ENCODE measurements at regions not wholly inside any gene's neighbourhood (a gene's known extent, or its start where the extent isn't known, plus 50 kb on each side); places are given as distances from the start of the nearest gene placed in this dataset.

GRCh38 chr4:27358269-27358668 is 497.6 kb downstream of the STIM2 start:
- no peaks in the 10 kb centered on the region for H3K36me3 ChIP-seq (ENCODE audit: insufficient read depth, low read length)
- no peaks in the 10 kb centered on the region; the same call in 1 of the 2 replicates for H3K27me3 ChIP-seq (ENCODE audit: low read length)
- no peaks in the 10 kb centered on the region for H4K20me1 ChIP-seq (ENCODE audit: insufficient read depth, low read depth, low read length)
- no peak for DNase-seq
- no peak overlapping the region for H3K4me3 ChIP-seq (ENCODE audit: low read length)
- H3K9me3 ChIP-seq (ENCODE audit: low read length): no peaks in the 10 kb centered on the region
- no peak overlapping the region for H3K4me2 ChIP-seq (ENCODE audit: low read depth, low read length, poor library complexity, severe bottlenecking)
- no peak overlapping the region for H3K27ac ChIP-seq (ENCODE audit: low read length)
- no peak overlapping the region for H3K9ac ChIP-seq (ENCODE audit: low read length)
- H2AFZ ChIP-seq (ENCODE audit: low read length): no peak overlapping the region
- H3K79me2 ChIP-seq (ENCODE audit: low read length): no peaks in the 10 kb centered on the region
- no peaks in the 10 kb centered on the region for H3K9me2 ChIP-seq (replicated peaks; ENCODE audit: insufficient read depth, low read length)
- H3K4me1 ChIP-seq (ENCODE audit: low read length): no peaks in the 10 kb centered on the region

- DNase-seq: no peak
- H3K9me2 ChIP-seq (replicated peaks; ENCODE audit: insufficient read depth, low read length): no peaks in the 10 kb centered on the region
- H2AFZ ChIP-seq (ENCODE audit: low read length): no peak overlapping the region
- no peaks in the 10 kb centered on the region for H3K36me3 ChIP-seq (ENCODE audit: insufficient read depth, low read length)
- H3K27ac ChIP-seq (ENCODE audit: low read length): no peak overlapping the region
- no peaks in the 10 kb centered on the region for H3K79me2 ChIP-seq (ENCODE audit: low read length)
- H3K9ac ChIP-seq (ENCODE audit: low read length): no peak overlapping the region
- no peaks in the 10 kb centered on the region for H3K9me3 ChIP-seq (ENCODE audit: low read length)
- H3K4me3 ChIP-seq (ENCODE audit: low read length): no peak overlapping the region
- H3K4me2 ChIP-seq (ENCODE audit: low read depth, low read length, poor library complexity, severe bottlenecking): no peak overlapping the region
- H3K27me3 ChIP-seq (ENCODE audit: low read length): no peaks in the 10 kb centered on the region; the same call in 1 of the 2 replicates
- H4K20me1 ChIP-seq (ENCODE audit: insufficient read depth, low read depth, low read length): no peaks in the 10 kb centered on the region
- no peaks in the 10 kb centered on the region for H3K4me1 ChIP-seq (ENCODE audit: low read length)
These were observed 499.5 kb downstream of the STIM2 start for GRCh38 chr4:27360131-27360530.

- Histone ChIP-seq H3K9me2 (replicated peaks; ENCODE audit: insufficient read depth, low read length) (no peaks in the 10 kb centered on the region), H4K20me1 (ENCODE audit: insufficient read depth, low read depth, low read length) (no peaks in the 10 kb centered on the region), H3K27me3 (ENCODE audit: low read length) (no peaks in the 10 kb centered on the region; the same call in 1 of the 2 replicates), H2AFZ (ENCODE audit: low read length) (no peak overlapping the region), H3K36me3 (ENCODE audit: insufficient read depth, low read length) (no peaks in the 10 kb centered on the region), H3K4me2 (ENCODE audit: low read depth, low read length, poor library complexity, severe bottlenecking) (no peak overlapping the region), H3K4me1 (ENCODE audit: low read length) (no peaks in the 10 kb centered on the region), H3K79me2 (ENCODE audit: low read length) (no peaks in the 10 kb centered on the region), H3K9ac (ENCODE audit: low read length) (no peak overlapping the region), H3K27ac (ENCODE audit: low read length) (no peak overlapping the region), H3K4me3 (ENCODE audit: low read length) (no peak overlapping the region), H3K9me3 (ENCODE audit: low read length) (no peaks in the 10 kb centered on the region)
- no peak for DNase-seq
These were observed 500.2 kb downstream of the STIM2 start for GRCh38 chr4:27360790-27361267.

GRCh38 chr4:27364509-27364908 is 503.9 kb downstream of the STIM2 start:
- Histone ChIP-seq H3K36me3 (ENCODE audit: insufficient read depth, low read length) (no peaks in the 10 kb centered on the region), H3K4me3 (ENCODE audit: low read length) (no peak overlapping the region), H4K20me1 (ENCODE audit: insufficient read depth, low read depth, low read length) (no peaks in the 10 kb centered on the region), H3K4me1 (ENCODE audit: low read length) (no peaks in the 10 kb centered on the region), H3K9ac (ENCODE audit: low read length) (no peak overlapping the region), H3K4me2 (ENCODE audit: low read depth, low read length, poor library complexity, severe bottlenecking) (no peak overlapping the region), H3K27me3 (ENCODE audit: low read length) (no peaks in the 10 kb centered on the region), H2AFZ (ENCODE audit: low read length) (no peak overlapping the region), H3K79me2 (ENCODE audit: low read length) (no peaks in the 10 kb centered on the region), H3K9me2 (replicated peaks; ENCODE audit: insufficient read depth, low read length) (no peaks in the 10 kb centered on the region), H3K27ac (ENCODE audit: low read length) (no peak overlapping the region), H3K9me3 (ENCODE audit: low read length) (no peaks in the 10 kb centered on the region)
- DNase-seq: no peak

GRCh38 chr4:27366104-27366823 is 505.6 kb downstream of the STIM2 start:
- H3K9me2 ChIP-seq (replicated peaks; ENCODE audit: insufficient read depth, low read length): no peaks in the 10 kb centered on the region
- no peaks in the 10 kb centered on the region for H3K36me3 ChIP-seq (ENCODE audit: insufficient read depth, low read length)
- no peaks in the 10 kb centered on the region for H4K20me1 ChIP-seq (ENCODE audit: insufficient read depth, low read depth, low read length)
- H3K9ac ChIP-seq (ENCODE audit: low read length): no peak overlapping the region
- no peak overlapping the region for H3K4me2 ChIP-seq (ENCODE audit: low read depth, low read length, poor library complexity, severe bottlenecking)
- no peak for DNase-seq
- no peak overlapping the region for H3K4me3 ChIP-seq (ENCODE audit: low read length)
- H3K9me3 ChIP-seq (ENCODE audit: low read length): no peaks in the 10 kb centered on the region
- H3K27ac ChIP-seq (ENCODE audit: low read length): no peak overlapping the region
- H3K79me2 ChIP-seq (ENCODE audit: low read length): no peaks in the 10 kb centered on the region
- no peaks in the 10 kb centered on the region for H3K4me1 ChIP-seq (ENCODE audit: low read length)
- no peak overlapping the region for H2AFZ ChIP-seq (ENCODE audit: low read length)
- H3K27me3 ChIP-seq (ENCODE audit: low read length): no peaks in the 10 kb centered on the region

GRCh38 chr4:27368781-27369180 is 508.1 kb downstream of the STIM2 start:
- no peak overlapping the region for H3K4me3 ChIP-seq (ENCODE audit: low read length)
- H3K79me2 ChIP-seq (ENCODE audit: low read length): no peaks in the 10 kb centered on the region
- no peak overlapping the region for H3K9ac ChIP-seq (ENCODE audit: low read length)
- no peaks in the 10 kb centered on the region for H3K9me2 ChIP-seq (replicated peaks; ENCODE audit: insufficient read depth, low read length)
- no peak for DNase-seq
- H3K4me1 ChIP-seq (ENCODE audit: low read length): no peaks in the 10 kb centered on the region
- no peaks in the 10 kb centered on the region for H3K9me3 ChIP-seq (ENCODE audit: low read length)
- no peaks in the 10 kb centered on the region for H4K20me1 ChIP-seq (ENCODE audit: insufficient read depth, low read depth, low read length)
- no peaks in the 10 kb centered on the region for H3K36me3 ChIP-seq (ENCODE audit: insufficient read depth, low read length)
- H3K4me2 ChIP-seq (ENCODE audit: low read depth, low read length, poor library complexity, severe bottlenecking): no peak overlapping the region
- H3K27me3 ChIP-seq (ENCODE audit: low read length): no peaks in the 10 kb centered on the region
- H3K27ac ChIP-seq (ENCODE audit: low read length): no peak overlapping the region
- H2AFZ ChIP-seq (ENCODE audit: low read length): no peak overlapping the region

GRCh38 chr4:27381815-27382214 is 521.2 kb downstream of the STIM2 start:
- no peak overlapping the region for H3K27ac ChIP-seq (ENCODE audit: low read length)
- no peak overlapping the region for H3K4me3 ChIP-seq (ENCODE audit: low read length)
- no peak for DNase-seq
- H3K4me2 ChIP-seq (ENCODE audit: low read depth, low read length, poor library complexity, severe bottlenecking): no peak overlapping the region
- no peaks in the 10 kb centered on the region for H4K20me1 ChIP-seq (ENCODE audit: insufficient read depth, low read depth, low read length)
- H3K27me3 ChIP-seq (ENCODE audit: low read length): no peaks in the 10 kb centered on the region
- H3K9me2 ChIP-seq (replicated peaks; ENCODE audit: insufficient read depth, low read length): no peaks in the 10 kb centered on the region
- H3K4me1 ChIP-seq (ENCODE audit: low read length): no peaks in the 10 kb centered on the region
- H2AFZ ChIP-seq (ENCODE audit: low read length): no peak overlapping the region
- H3K36me3 ChIP-seq (ENCODE audit: insufficient read depth, low read length): no peaks in the 10 kb centered on the region
- H3K79me2 ChIP-seq (ENCODE audit: low read length): no peaks in the 10 kb centered on the region
- H3K9me3 ChIP-seq (ENCODE audit: low read length): no peaks in the 10 kb centered on the region
- no peak overlapping the region for H3K9ac ChIP-seq (ENCODE audit: low read length)

GRCh38 chr4:27387711-27388110 is 527.1 kb downstream of the STIM2 start:
- Histone ChIP-seq H3K9me3 (ENCODE audit: low read length) (no peaks in the 10 kb centered on the region), H3K36me3 (ENCODE audit: insufficient read depth, low read length) (no peaks in the 10 kb centered on the region), H2AFZ (ENCODE audit: low read length) (no peak overlapping the region), H3K4me3 (ENCODE audit: low read length) (no peak overlapping the region), H4K20me1 (ENCODE audit: insufficient read depth, low read depth, low read length) (no peaks in the 10 kb centered on the region), H3K9me2 (replicated peaks; ENCODE audit: insufficient read depth, low read length) (no peaks in the 10 kb centered on the region), H3K27ac (ENCODE audit: low read length) (no peak overlapping the region), H3K27me3 (ENCODE audit: low read length) (no peaks in the 10 kb centered on the region), H3K4me1 (ENCODE audit: low read length) (no peaks in the 10 kb centered on the region), H3K4me2 (ENCODE audit: low read depth, low read length, poor library complexity, severe bottlenecking) (no peak overlapping the region), H3K9ac (ENCODE audit: low read length) (no peak overlapping the region), H3K79me2 (ENCODE audit: low read length) (no peaks in the 10 kb centered on the region)
- no peak for DNase-seq

Measured in Karpas-422 (cell line).